Neural crest cell (in vitro differentiated cells): ENCODE measurements at regions not wholly inside any gene's neighbourhood (a gene's known extent, or its start where the extent isn't known, plus 50 kb on each side); places are given as distances from the start of the nearest gene placed in this dataset.

Source experiments
- DNase-seq: peaks from one replicate; pipeline ENCODE4 v3.0.0; 2021; ENCODE audit warnings: low read depth, mixed read lengths, low spot score
- H3K27ac Mint-ChIP-seq: one replicate; pipeline ENCODE4 v1.8.0; 2021; ENCODE audit warnings: mild to moderate bottlenecking, mixed read lengths; ENCODE audit not compliant: unreplicated experiment
- H3K27me3 Mint-ChIP-seq: 2 replicates; pipeline ENCODE4 v1.8.0; 2021; ENCODE audit warnings: low read depth, mild to moderate bottlenecking, mixed read lengths
- H3K36me3 Mint-ChIP-seq: 2 replicates; pipeline ENCODE4 v1.8.0; 2021; ENCODE audit warnings: low read depth, mild to moderate bottlenecking, mixed read lengths
- H3K4me1 Mint-ChIP-seq: 2 replicates; pipeline ENCODE4 v1.8.0; 2021; ENCODE audit warnings: mixed read lengths
- H3K4me3 Mint-ChIP-seq: one replicate; pipeline ENCODE4 v1.8.0; 2021; ENCODE audit warnings: mild to moderate bottlenecking, mixed read lengths
- H3K9me3 Mint-ChIP-seq: 2 replicates; pipeline ENCODE4 v1.8.0; 2021; ENCODE audit warnings: mixed read lengths
- CTCF ChIP-seq: fragments of 200-600 bp; sonication (generic); conservative IDR thresholded peaks from 2 replicates; pipeline ENCODE4 v1.5.0; 2021; ENCODE audit warnings: antibody characterized with exemption, mild to moderate bottlenecking

DNA sequence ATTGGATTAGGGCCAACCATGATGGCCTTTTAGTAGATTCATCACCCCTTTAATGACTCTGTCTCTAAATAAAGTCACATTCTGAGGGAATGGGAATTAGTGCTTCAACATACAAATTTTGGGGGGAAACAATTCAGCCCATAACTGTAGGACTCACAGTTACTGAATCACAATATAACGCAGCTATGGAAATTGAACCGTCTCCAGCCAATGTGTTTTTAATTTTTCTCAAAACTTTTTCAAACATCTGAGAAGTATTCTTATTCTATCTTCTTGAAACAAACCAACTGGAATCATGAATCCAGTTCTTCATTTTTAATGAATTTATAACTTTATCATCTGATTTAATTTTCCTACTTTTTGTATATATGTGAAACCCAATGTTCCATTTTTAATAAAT, 373.1 kb upstream of the SYT4 start:
- no peak for TF ChIP-seq CTCF
- no peak overlapping the region for H3K4me3 Mint-ChIP-seq
- no peaks in the 10 kb centered on the region for H3K4me1 Mint-ChIP-seq
- peaks cover 13% of the 10 kb centered on the region for H3K9me3 Mint-ChIP-seq
- peaks cover 6% of the 10 kb centered on the region for H3K36me3 Mint-ChIP-seq
- DNase-seq, result no peak
- H3K27ac Mint-ChIP-seq, result no peak overlapping the region
- no peaks in the 10 kb centered on the region for H3K27me3 Mint-ChIP-seq

DNA sequence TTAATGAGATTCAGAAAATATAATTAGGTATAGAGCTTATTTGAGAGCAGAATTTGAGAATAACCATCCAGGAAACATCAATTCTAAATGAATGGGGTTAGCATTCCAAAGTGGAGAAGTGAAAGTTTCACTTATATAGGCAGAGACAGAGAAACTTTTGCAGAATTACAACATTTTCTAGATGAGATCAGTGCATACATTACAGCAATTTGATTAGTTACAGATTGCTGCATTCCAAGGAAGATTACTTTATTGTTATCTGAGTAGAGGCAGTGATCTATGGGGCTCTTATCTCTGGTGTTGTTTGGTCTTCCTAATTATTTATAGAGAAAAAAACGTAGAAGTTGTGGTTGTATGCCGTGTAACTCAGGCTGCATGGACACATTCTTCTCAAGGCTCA, 373.8 kb upstream of the SYT4 start:
- H3K27me3 Mint-ChIP-seq, result no peaks in the 10 kb centered on the region
- H3K4me1 Mint-ChIP-seq, result no peaks in the 10 kb centered on the region
- H3K4me3 Mint-ChIP-seq, result no peak overlapping the region
- no peak for DNase-seq
- peaks cover 13% of the 10 kb centered on the region for H3K9me3 Mint-ChIP-seq
- peaks cover 6% of the 10 kb centered on the region for H3K36me3 Mint-ChIP-seq
- no peak overlapping the region for H3K27ac Mint-ChIP-seq
- TF ChIP-seq CTCF, result no peak

- H3K36me3 Mint-ChIP-seq, result peaks cover 6% of the 10 kb centered on the region
- no peak overlapping the region for H3K4me3 Mint-ChIP-seq
- no peak for TF ChIP-seq CTCF
- no peak overlapping the region for H3K27ac Mint-ChIP-seq
- no peaks in the 10 kb centered on the region for H3K4me1 Mint-ChIP-seq
- no peaks in the 10 kb centered on the region for H3K27me3 Mint-ChIP-seq
- no peak for DNase-seq
- peaks cover 10% of the 10 kb centered on the region for H3K9me3 Mint-ChIP-seq
These were observed 379.3 kb upstream of the SYT4 start for GRCh38 chr18:43656547-43656946.

GRCh38 chr18:43661570-43661969, 384.3 kb upstream of the SYT4 start:
- no peaks in the 10 kb centered on the region for H3K27me3 Mint-ChIP-seq
- no peak for DNase-seq
- TF ChIP-seq CTCF, result peak; percentile 65
- H3K4me1 Mint-ChIP-seq, result peaks cover 4% of the 10 kb centered on the region
- H3K9me3 Mint-ChIP-seq, result no peaks in the 10 kb centered on the region
- H3K36me3 Mint-ChIP-seq, result no peaks in the 10 kb centered on the region
- H3K4me3 Mint-ChIP-seq, result no peak overlapping the region
- no peak overlapping the region for H3K27ac Mint-ChIP-seq

DNA sequence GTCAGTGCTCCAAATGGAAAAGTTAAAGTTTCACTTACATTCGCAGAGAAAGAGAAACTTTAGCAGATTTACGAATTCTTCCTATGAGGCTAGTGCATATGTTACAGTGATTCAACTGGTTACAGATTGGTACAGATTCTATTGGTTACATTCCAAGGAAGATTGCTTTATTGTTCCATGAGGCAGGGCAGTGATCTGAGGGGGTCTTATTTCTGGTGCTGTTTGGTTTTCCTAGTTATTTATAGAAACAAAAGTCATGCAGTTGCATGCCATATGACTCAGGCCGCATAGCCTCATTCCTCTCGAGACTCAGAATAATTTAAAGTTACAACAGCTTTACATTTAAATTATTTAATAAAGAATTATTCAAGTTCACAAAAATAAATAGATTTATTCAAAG, 385.4 kb upstream of the SYT4 start:
- Mint-ChIP-seq H3K4me3 (no peak overlapping the region), H3K27ac (no peak overlapping the region), H3K36me3 (no peaks in the 10 kb centered on the region), H3K27me3 (no peaks in the 10 kb centered on the region), H3K9me3 (no peaks in the 10 kb centered on the region), H3K4me1 (peaks cover 4% of the 10 kb centered on the region)
- DNase-seq, result no peak
- no peak for TF ChIP-seq CTCF

DNA sequence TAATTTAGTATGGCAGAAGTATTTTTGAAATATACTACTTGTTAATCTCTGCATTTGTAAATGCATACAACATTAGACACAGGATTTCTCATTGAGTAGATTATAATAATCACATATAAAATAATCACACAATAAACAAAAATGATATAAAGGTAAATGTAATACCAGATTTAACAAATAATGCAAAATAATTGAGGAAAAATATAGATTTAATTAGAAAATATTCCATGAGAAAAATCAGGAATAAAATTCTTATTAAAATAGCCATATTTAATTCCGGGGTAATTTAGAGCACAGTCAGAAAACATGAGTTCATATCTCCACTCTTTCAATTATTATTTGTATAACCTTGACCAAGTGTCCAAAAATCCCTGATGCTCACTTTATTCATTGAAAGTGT, 385.9 kb upstream of the SYT4 start:
- Mint-ChIP-seq H3K9me3 (no peaks in the 10 kb centered on the region), H3K4me3 (no peak overlapping the region), H3K36me3 (no peaks in the 10 kb centered on the region), H3K27me3 (no peaks in the 10 kb centered on the region), H3K27ac (no peak overlapping the region), H3K4me1 (peaks cover 4% of the 10 kb centered on the region)
- DNase-seq, result no peak
- TF ChIP-seq CTCF, result no peak
